Thyroid gland (tissue), 4 donors: ENCODE measurements at regions not wholly inside any gene's neighbourhood (a gene's known extent, or its start where the extent isn't known, plus 50 kb on each side); places are given as distances from the start of the nearest gene placed in this dataset.
"Not testable (repeated sequence)": the region's sequence is repeated elsewhere in the genome, so short reads cannot be mapped to it uniquely, and the experiment has no call there.

ENCODE experiments used
- POLR2A ChIP-seq, 2 donors: fragments of 450-650 bp; IDR thresholded peaks; one replicate each; pipeline ENCODE4 v1.6.1; 2017; ENCODE audit warnings: antibody characterized with exemption in 2 of 2, mild to moderate bottlenecking in 2 of 2, moderate library complexity in 1 of 2
- TF ChIP-seq, protein P1 (sequence below), 6 experiments: fragments of 200-600 bp in 3 of 6; fragments of 450-650 bp in 3 of 6; sonication (generic) in 3 of 6; IDR thresholded peaks; one replicate each; pipeline ENCODE4 v1.5.1; 2016 to 2019; ENCODE audit warnings: antibody characterized with exemption in 6 of 6, mild to moderate bottlenecking in 2 of 6, inconsistent platforms in 1 of 6, moderate library complexity in 1 of 6

DNA sequence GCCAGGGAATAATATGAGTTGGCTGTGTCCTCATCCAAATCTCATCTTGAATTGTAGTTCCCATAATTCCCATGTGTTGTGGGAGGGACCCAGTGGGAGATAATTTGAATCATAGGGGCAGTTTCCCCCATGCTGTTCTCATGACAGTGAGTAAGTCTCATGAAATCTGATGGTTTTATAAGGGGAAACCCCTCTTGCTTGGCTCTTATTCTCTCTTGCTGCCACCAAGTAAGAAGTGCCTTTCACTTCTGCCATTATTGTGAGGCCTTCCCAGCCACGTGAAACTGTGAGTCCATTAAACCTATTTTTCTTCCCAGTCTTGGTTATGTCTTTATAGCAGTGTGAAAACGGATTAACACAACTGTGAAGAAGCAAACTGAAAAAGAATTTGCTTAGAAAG lies 80.1 kb downstream of the CMAS start:
- TF ChIP-seq, protein P1, sequence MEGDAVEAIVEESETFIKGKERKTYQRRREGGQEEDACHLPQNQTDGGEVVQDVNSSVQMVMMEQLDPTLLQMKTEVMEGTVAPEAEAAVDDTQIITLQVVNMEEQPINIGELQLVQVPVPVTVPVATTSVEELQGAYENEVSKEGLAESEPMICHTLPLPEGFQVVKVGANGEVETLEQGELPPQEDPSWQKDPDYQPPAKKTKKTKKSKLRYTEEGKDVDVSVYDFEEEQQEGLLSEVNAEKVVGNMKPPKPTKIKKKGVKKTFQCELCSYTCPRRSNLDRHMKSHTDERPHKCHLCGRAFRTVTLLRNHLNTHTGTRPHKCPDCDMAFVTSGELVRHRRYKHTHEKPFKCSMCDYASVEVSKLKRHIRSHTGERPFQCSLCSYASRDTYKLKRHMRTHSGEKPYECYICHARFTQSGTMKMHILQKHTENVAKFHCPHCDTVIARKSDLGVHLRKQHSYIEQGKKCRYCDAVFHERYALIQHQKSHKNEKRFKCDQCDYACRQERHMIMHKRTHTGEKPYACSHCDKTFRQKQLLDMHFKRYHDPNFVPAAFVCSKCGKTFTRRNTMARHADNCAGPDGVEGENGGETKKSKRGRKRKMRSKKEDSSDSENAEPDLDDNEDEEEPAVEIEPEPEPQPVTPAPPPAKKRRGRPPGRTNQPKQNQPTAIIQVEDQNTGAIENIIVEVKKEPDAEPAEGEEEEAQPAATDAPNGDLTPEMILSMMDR (IDR thresholded peaks at IDR 0.05): not testable (repeated sequence)
- TF ChIP-seq POLR2A (IDR thresholded peaks at IDR 0.05): not testable (repeated sequence)
